HG02588 (cell line): ENCODE measurements at regions not wholly inside any gene's neighbourhood (a gene's known extent, or its start where the extent isn't known, plus 50 kb on each side); places are given as distances from the start of the nearest gene placed in this dataset.
"Not testable (repeated sequence)": the region's sequence is repeated elsewhere in the genome, so short reads cannot be mapped to it uniquely, and the experiment has no call there.

ENCODE experiments used
- ATAC-seq: cut with Tn5 transposase; IDR thresholded peaks from one replicate; pipeline ENCODE4 v1.9.1; 2021; ENCODE audit warnings: mild to moderate bottlenecking, moderate library complexity; ENCODE audit not compliant: unreplicated experiment

DNA sequence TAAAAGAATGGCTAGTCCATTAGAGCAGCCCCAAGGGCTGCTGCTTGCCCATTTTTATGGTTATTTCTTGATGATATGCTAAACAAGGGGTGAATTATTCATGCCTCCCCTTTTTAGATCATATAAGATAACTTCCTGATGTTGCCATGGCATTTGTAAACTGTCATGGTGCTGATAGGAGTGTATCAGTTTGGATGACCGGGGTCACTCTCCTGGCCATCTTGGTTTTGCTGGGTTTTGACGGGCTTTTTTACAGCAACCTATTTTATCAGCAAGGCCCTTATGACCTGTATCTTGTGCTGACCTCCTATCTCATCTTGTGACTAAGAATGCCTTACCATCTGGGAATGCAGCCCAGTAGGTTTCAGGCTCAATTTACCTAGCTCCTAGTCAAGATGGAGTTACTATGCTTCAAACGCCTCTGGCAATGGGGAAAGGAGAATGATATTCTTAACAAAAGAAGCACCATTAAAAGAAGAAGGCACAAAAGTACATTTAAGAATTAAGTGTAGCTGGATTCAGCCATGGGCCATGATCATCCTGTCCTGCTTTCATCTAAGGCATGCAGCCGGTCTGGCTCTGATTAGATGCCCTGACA is 1156.0 kb downstream of the PCDH9 start:
- ATAC-seq, result no peak

DNA sequence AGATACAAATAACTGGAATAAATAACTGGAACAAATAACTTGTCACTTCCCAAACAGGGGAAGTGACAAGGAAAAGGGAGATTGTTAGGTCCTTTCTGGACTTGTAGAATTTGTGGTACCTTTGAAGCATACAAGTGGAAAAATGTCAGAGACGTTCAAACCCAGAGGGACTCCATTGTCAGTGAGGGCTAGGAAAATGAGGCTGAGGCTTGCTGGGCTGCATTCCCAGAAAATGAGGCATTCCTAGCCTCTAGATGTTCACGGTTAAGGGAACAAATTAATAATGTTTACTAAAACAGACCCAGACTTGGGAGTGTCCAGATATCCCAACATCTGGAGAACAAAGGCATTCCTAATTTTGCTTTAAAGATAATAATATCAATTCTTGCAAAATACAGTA is 1158.0 kb downstream of the PCDH9 start:
- not testable (repeated sequence) for ATAC-seq

DNA sequence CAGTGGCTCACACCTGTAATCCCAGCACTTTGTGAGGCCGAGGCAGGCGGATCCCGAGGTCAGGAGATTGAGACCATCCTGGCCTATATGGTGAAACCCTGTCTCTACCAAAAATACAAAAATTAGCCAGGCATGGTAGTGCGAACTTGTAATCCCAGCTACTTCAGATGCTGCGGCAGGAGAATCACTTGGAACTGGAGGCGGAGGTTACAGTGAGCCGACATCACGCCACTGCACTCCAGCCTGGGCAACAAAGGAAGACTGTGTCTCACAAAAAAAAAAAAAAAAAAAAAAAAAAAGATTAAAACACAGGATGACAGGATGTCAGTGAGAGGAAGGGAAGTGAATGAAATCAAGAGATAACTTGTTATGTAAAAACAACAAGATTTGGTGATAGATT is 1158.5 kb downstream of the PCDH9 start:
- ATAC-seq, result no peak

DNA sequence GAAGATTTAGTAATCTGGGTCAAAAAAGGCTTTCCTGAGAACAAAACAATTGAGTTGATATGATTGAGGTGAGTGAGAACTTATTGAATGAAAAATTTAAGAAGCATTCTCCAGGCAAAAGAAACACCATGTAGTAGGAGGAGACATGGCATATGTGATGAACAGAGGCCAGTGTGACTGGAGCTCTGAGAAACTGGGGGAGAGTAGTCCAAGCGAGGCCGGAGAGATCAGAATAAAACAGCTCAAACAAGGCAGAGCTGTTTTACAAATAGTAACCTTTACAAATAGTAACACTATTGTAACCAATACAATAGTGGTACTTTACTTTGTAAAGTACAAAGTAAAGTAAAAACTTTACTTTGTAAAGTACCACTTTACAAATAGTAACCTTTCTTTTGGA is 1159.1 kb downstream of the PCDH9 start:
- ATAC-seq, result no peak

DNA sequence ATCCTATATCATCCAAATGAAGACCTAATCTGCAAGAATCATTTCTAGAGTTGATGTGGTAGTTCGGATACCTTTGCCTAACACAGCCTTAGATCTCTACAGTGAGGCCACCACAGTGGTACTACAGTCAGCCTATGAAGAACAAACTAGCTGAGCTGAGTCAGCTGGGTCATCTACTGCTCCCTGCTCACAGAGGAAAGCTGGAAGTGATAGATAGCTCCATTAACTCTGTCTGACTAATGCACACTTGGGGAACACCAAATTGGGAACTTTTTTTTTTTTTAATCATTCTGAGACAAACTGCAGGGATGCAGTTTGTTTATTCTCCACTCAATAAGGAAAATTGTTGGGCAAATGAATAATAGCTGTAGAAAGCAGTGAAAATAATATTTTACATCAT is 1160.6 kb downstream of the PCDH9 start:
- no peak for ATAC-seq

DNA sequence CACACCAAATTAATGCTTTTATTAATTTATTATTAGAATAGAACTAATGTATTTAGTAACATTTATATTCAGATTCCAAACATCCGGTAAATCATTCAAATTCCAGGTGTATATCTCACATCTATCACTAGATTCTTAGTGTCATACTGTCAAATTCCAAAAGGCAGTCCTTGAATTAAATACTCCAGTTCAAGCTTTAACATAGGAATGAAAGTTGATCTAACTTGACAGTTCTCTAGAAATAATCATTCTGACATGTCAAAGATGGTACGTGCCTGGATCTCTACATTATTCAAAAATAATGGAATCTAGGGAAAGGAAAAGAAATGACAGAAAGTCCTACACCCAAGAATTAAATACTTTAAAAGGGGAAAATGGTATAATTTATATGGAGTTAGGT is 1161.5 kb downstream of the PCDH9 start:
- ATAC-seq, result no peak

DNA sequence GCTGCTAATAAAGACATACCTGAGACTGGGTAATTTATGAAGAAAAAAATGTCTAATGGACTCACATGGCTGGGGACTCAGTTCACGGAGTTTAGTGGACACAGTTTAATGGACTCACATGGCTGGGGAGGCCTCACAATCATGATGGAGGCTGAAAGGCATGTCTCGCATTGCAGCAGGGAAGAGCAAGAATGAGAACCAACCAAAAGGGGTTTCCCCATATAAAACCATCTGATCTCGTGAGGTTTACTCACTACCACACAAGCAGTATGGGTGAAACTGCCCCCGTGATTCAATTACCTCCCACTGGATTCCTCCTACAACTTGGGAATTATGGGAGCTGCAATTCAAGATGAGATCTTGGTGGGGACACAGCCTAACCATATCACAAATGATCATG is 1181.2 kb downstream of the PCDH9 start:
- no peak for ATAC-seq

DNA sequence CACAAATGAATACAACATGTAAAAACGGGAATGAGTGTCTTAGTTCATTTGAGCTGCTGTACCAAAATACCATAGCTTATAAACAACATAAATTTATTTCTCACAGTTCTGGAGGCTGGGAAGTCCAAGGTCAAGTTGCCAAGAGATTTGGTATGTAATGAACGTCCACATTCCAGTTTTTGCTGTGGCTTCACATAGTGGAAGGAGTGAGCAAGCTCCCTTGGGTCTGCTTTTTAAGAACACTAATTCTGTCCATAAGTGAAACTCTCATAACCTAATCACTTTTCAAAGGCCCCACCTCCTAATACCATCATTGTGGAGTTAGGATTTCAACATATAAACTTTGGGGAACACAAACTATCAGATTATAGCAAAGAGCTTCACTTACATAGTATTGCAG is 1189.6 kb downstream of the PCDH9 start:
- ATAC-seq, result no peak

DNA sequence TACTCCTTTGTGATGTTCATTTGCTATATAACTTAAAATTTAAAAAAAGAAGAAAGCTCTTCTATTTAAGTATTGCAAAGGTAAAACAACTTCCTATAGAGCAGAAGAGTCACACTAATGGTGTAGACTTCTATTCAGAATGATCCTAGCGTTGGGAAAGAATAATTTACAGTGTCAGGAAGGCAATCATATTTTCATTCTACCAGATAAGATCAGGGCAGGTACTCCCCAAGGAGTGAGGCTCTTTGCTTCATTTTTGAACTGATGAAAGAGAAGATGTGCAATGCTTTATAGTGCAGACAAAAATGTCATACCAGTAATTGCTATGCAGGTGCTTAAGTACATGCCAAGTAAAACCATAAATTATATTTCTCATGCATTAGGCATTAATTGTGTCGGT is 1193.0 kb downstream of the PCDH9 start:
- no peak for ATAC-seq

DNA sequence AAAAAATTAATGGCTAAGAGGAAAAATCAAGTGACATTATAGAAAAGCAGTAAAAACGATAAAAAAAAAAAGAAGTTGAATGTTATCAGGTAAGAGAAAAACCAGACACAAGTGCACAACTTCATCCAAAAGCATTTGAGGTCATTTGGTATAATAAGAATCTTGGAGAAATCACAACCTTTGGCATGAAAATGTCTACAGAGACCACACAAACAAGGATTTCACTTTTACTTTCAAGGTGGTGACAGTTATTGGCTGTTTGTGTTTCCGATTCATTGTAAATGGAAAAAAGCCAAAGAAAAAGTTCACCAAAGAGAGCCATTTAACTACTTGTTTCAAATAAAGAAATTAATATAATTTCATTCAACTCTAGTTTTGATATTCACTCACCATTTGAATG is 1193.5 kb downstream of the PCDH9 start:
- ATAC-seq, result no peak

DNA sequence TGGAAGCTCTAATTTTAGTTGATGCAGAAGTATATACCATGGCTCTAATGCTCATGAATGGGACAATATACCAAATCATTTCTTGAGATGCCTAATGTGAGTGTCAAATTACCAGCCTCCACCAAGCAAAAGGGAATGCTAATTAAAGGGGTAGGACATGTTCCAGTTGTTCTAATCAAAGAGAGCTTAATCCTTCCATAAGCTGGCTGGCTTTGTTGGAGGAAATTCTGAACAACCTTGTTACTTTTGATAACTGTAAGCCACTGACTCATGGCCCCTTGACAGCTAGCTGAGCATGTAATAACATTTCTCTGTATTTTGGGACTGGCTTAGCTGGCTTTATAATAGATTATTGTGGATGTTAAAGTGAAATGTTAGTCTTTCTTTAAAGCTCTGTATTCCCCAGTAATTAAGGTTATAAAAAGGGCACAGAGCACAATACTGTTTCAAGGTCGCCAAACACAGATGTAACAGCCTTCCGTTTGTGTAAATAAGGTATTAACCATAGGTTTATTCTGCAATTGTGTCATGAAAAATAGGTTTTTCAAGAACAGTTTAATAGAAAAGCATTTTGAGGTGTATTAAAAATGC is 1194.0 kb downstream of the PCDH9 start:
- ATAC-seq, result no peak

DNA sequence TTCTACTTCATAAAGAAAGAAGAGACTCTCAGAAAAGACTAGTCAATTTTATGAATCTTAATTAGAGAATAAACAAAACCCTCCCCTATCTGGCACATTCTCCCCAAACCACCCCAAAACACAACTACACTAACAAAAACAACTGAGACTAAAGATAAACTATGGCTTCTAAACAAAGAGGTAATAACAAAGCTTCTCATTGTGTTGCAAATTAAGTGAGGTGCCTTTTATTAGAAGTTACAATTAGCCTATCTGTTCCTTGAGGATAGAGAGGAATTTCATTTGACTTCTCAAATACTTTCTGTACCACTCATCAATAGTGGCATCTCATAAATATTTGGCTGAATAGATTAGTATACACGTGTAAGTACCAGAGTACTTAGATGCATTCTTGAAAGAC is 1196.2 kb downstream of the PCDH9 start:
- ATAC-seq, result no peak

DNA sequence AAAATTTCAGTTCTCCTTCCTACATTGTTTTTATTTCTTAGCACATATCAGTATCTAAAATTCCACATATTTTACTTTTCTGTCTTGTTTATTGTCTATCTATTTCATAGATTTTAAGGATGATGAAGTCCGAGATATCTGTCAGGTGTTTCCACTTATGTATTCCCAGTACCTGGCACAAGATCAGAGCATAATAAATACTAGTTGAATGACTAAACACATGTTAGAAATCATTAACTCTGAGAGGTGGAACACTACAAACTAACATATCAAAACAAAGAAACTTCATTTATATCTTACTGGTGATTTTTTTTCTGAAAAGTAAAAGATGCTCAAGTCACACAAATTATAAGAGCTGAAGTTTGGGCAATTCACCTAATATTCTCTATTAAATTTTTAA is 1208.3 kb downstream of the PCDH9 start:
- no peak for ATAC-seq

DNA sequence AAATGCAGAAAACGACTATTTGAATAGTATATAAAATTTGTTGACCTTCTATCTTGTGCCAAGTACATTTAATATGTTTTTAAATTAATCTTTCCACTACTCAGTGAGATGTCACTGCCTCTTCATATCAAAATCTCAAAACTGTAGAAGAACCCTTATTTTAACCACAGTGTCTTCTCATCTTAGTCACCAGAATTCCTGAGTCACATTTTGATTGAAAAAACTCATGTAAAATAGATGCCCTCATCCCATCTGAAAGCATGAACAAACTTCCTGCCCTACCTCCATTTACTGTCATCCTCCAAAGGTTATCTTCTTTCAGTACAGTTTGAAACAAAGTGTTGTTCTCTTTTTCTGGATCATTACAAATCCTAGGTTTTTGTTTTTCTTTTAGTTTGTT is 1215.4 kb downstream of the PCDH9 start:
- no peak for ATAC-seq

DNA sequence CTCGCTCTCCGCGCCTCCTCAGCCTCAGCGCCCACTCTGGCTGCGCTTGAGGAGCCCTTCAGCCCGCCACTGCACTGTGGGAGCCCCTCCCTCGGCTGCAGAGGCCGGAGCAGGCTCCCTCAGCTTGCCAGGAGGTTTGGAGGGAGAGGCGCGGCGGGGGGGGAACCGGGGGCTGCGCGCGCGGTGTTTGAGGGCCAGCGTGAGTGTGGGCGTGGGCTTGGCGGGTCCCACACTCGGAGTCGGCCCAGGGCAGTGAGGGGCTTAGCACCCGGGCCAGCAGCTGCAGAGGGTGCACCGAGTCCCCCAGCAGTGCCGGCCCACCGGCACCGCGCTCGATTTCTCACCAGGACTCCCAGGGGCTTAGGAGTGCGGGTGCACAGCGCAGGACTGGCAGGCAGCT is 1220.9 kb downstream of the PCDH9 start:
- ATAC-seq, result no peak

DNA sequence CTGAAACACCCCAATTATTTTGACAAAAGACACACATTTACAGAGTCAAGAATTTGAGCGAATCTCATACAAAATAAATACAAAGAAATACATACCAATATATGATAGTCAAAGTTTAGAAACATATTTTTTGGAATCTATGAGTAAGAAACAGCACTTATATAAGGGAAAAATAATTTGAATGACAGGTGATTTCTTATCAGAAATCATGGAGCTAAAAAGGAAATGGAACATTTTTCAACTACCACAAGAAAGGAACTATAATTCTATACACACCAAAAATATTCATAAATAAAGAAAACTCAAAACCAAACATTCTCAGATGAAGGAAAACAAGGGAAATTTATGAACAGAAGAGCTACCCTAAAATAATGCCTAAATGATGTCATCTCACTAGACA is 1226.6 kb downstream of the PCDH9 start:
- no peak for ATAC-seq

DNA sequence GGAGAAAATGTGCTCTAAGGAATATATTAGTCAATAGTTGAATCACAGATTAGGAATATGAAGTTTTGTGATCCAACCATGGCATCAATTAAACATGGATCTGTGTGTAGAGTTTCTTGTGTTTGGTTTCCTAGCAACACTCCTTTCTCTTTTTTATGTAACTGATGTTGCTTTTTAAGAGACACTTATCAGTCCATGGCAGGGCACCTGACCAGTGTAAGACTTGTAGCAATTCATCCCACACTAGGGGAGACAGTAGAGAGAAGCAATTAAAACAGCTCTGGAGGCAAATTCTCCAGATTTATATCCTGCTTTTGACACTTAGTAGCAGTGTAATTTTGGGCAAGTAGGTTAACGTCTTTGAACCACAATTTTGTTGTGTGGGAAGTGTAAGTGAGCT is 1229.0 kb downstream of the PCDH9 start:
- no peak for ATAC-seq

DNA sequence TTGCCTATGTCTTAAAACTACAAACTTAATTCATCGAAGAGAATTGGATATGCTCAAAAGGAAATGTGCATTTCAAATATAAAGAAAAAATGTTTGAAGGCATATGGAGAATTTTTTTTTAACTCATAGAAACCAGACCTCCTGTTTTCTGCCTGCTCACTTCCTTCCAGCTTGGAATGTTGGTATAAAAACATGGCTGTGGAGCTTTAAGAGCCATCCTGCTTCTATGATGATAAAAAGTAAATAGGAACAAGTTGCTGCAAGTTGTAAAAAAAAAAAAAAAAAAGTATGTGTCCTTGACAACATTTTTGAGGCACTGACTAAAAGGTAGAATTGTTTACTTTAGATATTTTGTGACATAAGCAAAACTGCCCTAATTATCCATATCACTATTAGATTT is 1230.7 kb downstream of the PCDH9 start:
- ATAC-seq, result no peak

DNA sequence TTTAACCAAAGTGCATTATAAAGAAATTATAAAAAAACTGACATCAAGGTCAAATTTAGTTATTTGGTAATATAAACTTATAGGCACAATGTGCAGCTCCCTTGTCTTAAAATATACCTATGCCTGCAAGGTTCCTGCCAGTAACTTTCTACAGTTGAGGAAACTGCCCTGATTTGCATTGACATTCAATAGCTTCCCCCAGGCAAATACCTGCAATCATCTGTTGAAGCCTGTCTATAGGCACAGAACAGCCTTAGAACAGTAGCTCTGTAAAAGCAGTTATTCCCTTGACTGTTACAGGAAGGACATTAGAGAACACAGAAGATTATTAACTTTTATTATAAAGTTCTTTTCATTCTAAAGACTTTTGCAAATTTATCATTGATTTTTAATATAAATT is 1239.5 kb downstream of the PCDH9 start:
- ATAC-seq, result no peak

DNA sequence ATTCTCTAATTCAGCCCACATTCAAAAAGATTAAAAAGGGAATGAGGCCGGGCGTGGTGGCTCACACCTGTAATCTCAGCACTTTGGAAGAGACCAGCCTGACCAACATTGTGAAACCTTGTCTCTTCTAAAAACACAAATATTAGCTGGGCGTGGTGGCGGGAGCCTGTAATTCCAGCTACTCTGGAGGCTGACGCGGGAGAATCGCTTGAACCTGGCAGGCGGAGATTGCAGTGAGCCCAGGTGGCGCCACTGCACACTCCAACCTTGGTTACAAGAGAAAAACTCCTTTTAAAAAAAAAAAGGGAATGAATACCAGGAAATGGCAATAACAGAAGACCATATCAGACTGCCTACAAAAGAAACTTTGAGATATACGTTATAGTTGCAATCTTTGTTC is 1244.5 kb downstream of the PCDH9 start:
- no peak for ATAC-seq

DNA sequence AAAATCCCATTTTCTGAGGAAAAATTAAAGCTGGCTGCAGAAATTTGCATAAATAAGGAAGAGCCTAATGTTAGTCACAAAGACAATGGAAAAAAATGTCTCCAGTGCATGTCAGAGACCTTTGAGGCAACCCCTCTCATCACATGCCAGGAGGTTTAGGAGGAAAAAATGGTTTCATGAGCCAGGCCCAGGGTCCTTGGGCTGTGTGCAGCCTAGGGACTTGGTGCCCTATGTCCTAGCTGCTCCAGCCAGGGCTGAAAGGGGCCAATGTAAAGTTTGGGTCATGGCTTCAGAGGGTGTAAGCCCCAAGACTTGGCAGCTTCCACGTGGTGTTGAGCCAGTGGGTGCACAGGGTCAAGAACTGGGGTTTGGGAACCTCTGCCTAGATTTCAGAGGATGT is 1252.6 kb downstream of the PCDH9 start:
- ATAC-seq, result no peak

DNA sequence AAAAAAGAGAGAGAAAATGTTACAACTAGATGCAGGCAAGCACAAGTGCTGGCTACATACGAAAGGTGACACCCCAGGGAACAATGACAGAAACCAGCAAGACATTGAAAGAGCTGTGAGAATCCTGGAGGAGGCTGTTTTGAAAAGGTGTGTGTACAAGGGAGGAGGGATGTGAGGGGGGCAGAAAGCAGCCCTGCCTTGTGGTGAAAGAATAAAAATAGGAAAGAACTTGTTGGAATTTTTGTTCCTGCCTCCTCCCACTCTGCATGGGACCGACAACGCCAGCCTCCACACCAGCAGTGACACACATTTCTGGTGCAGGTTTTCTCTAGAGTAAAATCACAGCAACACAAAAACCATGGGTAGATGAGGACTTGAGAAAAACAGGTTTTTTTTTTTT is 1258.6 kb downstream of the PCDH9 start:
- ATAC-seq, result no peak

DNA sequence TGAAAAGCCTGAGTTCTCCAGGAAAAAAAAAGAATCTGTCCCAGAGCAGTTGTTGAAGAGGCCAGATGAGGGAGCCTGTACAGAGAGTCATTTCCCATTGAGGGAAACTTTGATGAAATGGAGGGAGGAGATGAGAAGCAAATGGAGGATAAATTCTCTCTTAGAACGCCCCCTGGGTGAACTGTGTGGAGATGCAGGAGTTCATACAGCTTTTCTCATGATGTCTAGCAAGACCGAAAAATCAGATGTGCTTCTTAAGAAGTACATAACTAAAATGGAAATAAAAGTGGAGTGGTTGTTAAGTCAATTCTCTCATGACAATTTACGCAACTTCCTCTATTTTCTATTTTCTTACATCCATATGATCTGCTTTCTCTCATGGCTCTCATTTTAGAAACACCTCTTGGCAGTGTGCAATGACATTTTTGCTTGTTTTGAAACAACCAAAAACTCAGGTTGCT is 1263.1 kb downstream of the PCDH9 start:
- ATAC-seq, result no peak
